ENCODE measurements at regions not wholly inside any gene's neighbourhood (a gene's known extent, or its start where the extent isn't known, plus 50 kb on each side); places are given as distances from the start of the nearest gene placed in this dataset.

DNA sequence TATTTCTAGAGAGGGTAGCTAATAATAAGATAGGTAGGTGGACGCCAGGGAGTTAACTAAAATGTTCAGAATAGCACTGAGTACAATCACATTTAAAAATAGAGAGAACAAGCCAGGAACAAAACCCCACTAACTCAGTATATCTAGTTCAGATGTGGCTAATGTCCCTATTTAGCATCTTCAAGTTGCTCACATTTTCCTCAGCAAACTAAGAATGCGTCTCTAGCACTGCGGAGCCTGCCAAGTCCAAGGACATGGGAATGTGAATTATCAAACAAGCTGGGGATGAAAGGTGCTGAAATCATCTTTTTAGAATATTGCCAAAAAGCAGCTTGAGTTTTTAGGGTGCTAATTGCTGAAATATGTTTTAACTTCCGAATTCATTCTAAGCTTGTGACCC is 398.5 kb upstream of the FIGN start:
- Mint-ChIP-seq H3K4me1 (ENCODE audit: low read depth in 2 of 2) (no peaks in the 10 kb centered on the region), H3K27ac (no peak overlapping the region), H3K27me3 (no peaks in the 10 kb centered on the region), H3K9me3 (peaks cover 7% of the 10 kb centered on the region), H3K36me3 (no peaks in the 10 kb centered on the region), H3K4me3 (no peak overlapping the region)
- ATAC-seq (no peak), DNase-seq (ENCODE audit: low spot score) (no peak)

DNA sequence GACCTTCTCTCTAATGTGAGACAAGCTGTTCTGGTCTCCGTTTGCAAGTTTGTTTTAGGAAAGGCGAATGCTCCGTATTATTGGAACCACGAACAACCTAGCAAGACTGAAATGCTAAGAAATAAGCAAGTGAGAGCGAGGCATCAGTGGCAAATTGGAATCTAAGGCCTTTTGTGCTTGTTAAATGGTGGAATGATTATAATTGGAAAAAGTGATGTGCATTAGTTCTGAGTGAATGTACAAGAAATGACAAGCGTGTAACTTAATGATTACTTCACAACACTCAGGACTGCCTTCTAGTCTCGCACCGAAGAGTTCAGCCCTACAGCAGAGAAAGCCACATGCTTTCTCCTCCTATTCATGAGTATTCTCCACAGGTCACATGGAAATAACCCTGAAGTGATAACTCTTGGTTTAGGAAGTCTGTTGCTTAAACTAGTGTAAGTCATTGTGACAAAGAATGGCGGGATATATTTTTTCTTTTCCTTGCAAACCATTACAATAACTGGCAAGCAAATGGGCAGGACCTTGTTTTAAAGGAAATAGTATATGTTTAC is 392.2 kb upstream of the FIGN start:
- H3K27ac Mint-ChIP-seq = no peak overlapping the region
- no peaks in the 10 kb centered on the region for H3K27me3 Mint-ChIP-seq
- no peaks in the 10 kb centered on the region for H3K4me1 Mint-ChIP-seq (ENCODE audit: low read depth in 2 of 2)
- no peak overlapping the region for H3K4me3 Mint-ChIP-seq
- H3K36me3 Mint-ChIP-seq = no peaks in the 10 kb centered on the region
- H3K9me3 Mint-ChIP-seq = peaks cover 4% of the 10 kb centered on the region
- ATAC-seq (no peak), DNase-seq (ENCODE audit: low spot score) (no peak)

DNA sequence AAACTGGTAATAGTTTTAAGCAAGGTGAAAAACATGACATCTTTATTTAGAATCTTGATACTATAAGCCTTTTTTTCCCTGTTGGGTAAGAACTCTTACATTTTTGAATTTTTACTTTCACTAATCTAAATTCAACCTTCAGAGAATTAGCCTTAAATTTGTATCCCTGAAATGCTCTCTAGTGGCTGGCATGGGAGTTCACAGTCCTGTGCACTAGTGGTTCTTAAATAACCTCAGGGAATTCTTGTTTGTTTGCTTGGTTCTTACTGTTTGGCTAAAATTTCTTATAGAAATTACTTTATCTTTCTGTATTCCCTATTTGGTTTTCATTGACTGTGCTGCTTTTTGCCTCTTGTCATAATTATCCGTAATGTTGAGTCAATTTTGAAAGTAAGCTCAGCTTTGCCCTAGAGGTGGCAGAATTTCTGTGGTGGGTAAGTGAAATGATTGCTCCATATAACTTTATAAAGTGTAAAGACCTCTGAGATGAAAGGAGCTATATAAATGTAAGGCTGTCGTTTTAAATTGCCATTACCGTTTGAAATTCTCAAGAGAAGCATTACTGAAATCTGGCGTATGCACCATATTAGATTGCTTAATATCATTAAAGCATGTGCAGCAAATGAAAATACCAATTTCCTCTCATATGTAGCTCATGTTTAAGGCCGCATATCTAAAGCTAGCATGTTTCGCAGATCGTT is 391.3 kb upstream of the FIGN start:
- Mint-ChIP-seq H3K36me3 (no peaks in the 10 kb centered on the region), H3K4me3 (no peak overlapping the region), H3K4me1 (ENCODE audit: low read depth in 2 of 2) (no peaks in the 10 kb centered on the region), H3K27ac (no peak overlapping the region), H3K27me3 (no peaks in the 10 kb centered on the region), H3K9me3 (no peaks in the 10 kb centered on the region)
- ATAC-seq (no peak), DNase-seq (ENCODE audit: low spot score) (no peak)

DNA sequence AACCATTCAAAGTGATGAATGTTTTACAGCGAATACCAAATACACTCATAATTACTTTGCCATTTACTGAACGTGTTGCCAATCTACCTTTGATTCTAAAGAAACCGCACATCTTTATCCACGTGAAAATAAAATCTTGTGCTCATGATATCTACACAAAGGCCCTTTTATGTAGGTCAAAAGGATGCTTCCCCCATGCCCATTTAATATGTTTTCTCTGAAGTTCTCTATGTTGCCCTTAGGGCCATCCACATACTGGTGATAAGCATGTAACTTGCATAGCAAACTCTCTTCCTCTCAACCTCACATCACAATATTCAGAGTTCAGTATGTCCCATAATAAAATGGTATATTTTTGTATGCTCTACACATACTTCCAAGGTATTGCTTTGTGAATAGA is 380.0 kb upstream of the FIGN start:
- Mint-ChIP-seq H3K27ac (no peak overlapping the region), H3K9me3 (peaks cover 12% of the 10 kb centered on the region), H3K27me3 (no peaks in the 10 kb centered on the region), H3K36me3 (no peaks in the 10 kb centered on the region), H3K4me3 (no peak overlapping the region), H3K4me1 (ENCODE audit: low read depth in 2 of 2) (no peaks in the 10 kb centered on the region)
- DNase-seq (ENCODE audit: low spot score) (no peak), ATAC-seq (no peak)

DNA sequence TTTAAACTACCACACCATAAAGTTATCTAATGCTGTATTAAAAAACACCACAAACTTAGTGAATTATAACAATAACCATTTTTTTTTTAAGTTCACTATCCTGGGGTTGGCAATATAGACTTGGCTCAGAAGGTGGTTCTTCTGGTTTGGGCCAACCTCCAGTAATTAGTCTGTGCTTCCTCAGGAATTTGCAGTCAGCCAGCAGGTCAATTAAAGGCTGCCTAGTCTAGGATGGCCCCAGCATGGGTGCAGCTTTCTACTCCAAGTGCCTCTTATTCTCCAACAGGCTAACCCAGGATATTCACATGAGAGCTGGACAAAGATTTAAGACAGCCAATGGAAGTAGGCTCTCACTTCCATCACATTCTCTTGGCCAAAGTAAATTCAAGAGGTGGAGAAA is 379.1 kb upstream of the FIGN start:
- Mint-ChIP-seq H3K9me3 (peaks cover 9% of the 10 kb centered on the region), H3K36me3 (no peaks in the 10 kb centered on the region), H3K27ac (no peak overlapping the region), H3K27me3 (no peaks in the 10 kb centered on the region), H3K4me3 (no peak overlapping the region), H3K4me1 (ENCODE audit: low read depth in 2 of 2) (no peaks in the 10 kb centered on the region)
- DNase-seq (ENCODE audit: low spot score) = no peak
- no peak for ATAC-seq

DNA sequence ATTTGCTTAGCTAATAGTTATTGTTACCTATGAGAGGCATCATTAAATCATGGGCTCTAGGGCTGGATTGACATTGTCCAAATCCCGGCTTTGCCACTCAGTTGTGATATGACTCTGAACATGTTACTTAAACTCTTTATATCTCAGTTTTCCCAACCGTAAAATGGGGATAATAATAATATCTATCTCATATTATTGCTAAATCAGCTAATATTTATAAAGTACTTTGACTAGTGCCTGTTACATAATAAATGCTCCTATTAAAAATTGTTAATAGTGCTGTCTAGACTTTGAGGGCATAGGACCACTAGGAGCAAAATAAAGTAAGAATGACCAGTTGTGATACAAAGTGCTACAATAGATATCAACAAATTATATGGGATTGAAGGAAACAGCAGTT is 376.3 kb upstream of the FIGN start:
- H3K27me3 Mint-ChIP-seq = no peaks in the 10 kb centered on the region
- no peaks in the 10 kb centered on the region for H3K4me1 Mint-ChIP-seq (ENCODE audit: low read depth in 2 of 2)
- DNase-seq (ENCODE audit: low spot score) = no peak
- ATAC-seq = no peak
- H3K36me3 Mint-ChIP-seq = no peaks in the 10 kb centered on the region
- no peak overlapping the region for H3K27ac Mint-ChIP-seq
- H3K9me3 Mint-ChIP-seq = peaks cover 3% of the 10 kb centered on the region
- H3K4me3 Mint-ChIP-seq = no peak overlapping the region

DNA sequence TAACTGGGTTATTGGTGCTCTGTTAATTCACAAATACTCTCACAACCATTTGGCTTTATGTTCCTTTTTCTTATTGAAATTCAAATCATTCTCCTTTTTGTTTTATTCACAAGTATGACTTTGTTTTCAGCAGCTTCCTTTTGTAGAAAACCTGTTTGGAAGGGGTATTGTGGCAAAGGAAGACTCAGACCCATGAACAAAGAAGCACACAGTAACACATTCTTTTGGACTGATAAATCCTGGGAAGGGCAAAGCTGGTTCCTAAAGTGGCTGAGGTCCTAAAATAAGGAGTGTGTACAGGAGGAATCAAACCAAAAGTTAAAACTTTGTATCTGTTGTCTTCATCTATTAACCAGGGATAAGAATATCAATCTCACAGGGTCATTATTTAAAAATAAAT is 374.7 kb upstream of the FIGN start:
- Mint-ChIP-seq H3K9me3 (peaks cover 7% of the 10 kb centered on the region), H3K4me3 (no peak overlapping the region), H3K4me1 (ENCODE audit: low read depth in 2 of 2) (no peaks in the 10 kb centered on the region), H3K27me3 (no peaks in the 10 kb centered on the region), H3K27ac (no peak overlapping the region), H3K36me3 (no peaks in the 10 kb centered on the region)
- no peak for ATAC-seq
- no peak for DNase-seq (ENCODE audit: low spot score)

DNA sequence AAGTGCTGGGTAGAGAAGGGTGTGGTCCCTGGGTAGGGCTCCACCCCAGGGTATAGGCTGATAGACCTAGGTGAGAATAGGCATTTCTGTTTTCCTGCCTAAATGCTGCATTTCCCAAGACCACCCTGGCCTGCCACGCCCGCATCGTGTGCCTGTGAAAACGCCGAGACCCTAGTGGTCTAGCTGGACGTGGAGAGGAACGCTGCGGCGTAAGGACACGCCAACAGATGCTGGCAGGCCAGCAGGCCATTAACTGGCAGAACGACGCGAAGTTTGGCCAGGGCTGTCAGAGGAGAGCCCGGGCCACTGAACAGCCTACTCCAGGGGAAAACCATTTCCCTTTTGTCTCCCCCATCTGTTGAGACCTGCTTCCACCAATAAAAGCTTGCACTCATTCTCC is 373.2 kb upstream of the FIGN start:
- H3K36me3 Mint-ChIP-seq = no peaks in the 10 kb centered on the region
- ATAC-seq (no peak), DNase-seq (ENCODE audit: low spot score) (no peak)
- no peak overlapping the region for H3K27ac Mint-ChIP-seq
- H3K27me3 Mint-ChIP-seq = no peaks in the 10 kb centered on the region
- H3K9me3 Mint-ChIP-seq = peaks cover 12% of the 10 kb centered on the region
- no peak overlapping the region for H3K4me3 Mint-ChIP-seq
- H3K4me1 Mint-ChIP-seq (ENCODE audit: low read depth in 2 of 2) = no peaks in the 10 kb centered on the region

DNA sequence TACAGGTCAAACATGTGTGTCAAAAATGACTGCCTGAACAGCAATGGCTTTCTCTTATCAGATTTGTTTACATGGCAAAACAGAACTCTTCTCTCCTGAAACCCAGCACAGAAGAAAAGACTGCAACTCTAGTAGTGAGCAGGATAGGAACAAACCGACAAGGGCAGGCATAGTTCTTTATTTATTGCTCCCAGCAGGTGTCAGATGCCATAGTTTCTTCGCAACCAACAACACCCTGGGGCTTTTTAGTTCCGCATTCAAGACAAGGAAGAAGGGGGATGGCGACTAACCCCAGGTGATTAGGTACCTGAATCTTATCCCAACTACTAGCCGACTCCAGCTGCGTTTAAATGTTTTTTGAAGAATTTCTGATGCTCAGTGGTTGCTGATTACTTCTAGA is 367.5 kb upstream of the FIGN start:
- H3K4me1 Mint-ChIP-seq (ENCODE audit: low read depth in 2 of 2) = no peaks in the 10 kb centered on the region
- no peak overlapping the region for H3K27ac Mint-ChIP-seq
- peaks cover 16% of the 10 kb centered on the region for H3K9me3 Mint-ChIP-seq
- peaks cover 11% of the 10 kb centered on the region for H3K36me3 Mint-ChIP-seq
- H3K27me3 Mint-ChIP-seq = no peaks in the 10 kb centered on the region
- ATAC-seq (no peak), DNase-seq (ENCODE audit: low spot score) (no peak)
- H3K4me3 Mint-ChIP-seq = no peak overlapping the region

DNA sequence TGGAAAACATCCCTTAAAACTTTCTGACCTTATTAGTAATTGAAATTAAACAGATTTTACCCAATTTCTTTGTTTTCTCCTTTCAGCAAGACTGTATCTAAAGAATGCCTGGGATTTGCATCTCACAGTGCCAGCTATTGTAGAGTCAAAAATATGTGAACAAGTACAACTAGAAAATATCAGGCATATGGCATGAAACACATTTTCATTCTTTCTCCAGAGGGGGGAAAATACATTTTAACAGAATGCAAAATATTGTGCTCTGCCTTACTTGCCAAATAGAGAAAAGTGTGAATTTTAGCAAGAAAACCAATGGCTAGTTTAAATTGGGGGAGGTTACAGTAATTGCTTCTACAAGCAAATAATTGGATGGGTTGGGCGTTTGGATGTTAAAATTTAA is 366.6 kb upstream of the FIGN start:
- no peak overlapping the region for H3K27ac Mint-ChIP-seq

DNA sequence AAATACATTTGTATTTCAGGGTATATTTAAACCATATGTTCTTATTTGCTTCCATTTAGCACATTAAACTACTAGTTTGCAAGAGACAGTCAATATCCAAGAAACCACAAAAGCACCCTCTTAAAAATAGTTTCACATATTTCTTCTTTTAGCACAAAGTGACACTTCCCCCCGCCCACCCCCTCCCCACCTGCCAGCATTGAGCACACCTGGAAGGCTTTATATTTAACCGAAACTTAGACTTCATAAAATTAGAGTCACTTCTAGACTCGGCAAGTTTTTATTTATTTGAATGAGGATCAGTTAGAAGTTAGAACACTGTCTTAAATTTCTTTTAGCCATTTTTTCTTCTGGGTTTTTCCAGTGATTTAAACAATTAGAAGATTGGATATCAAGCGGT is 355.9 kb upstream of the FIGN start:
- peaks cover 4% of the 10 kb centered on the region for H3K36me3 Mint-ChIP-seq
- no peak for DNase-seq (ENCODE audit: low spot score)
- ATAC-seq = no peak
- H3K27ac Mint-ChIP-seq = no peak overlapping the region
- H3K27me3 Mint-ChIP-seq = no peaks in the 10 kb centered on the region
- H3K4me3 Mint-ChIP-seq = no peak overlapping the region
- no peaks in the 10 kb centered on the region for H3K4me1 Mint-ChIP-seq (ENCODE audit: low read depth in 2 of 2)
- H3K9me3 Mint-ChIP-seq = peaks cover 9% of the 10 kb centered on the region

More for the DNA sequence above, 366.6 kb upstream of the FIGN start:
- Mint-ChIP-seq H3K9me3 (peaks cover 16% of the 10 kb centered on the region), H3K4me1 (ENCODE audit: low read depth in 2 of 2) (no peaks in the 10 kb centered on the region), H3K27me3 (no peaks in the 10 kb centered on the region), H3K4me3 (no peak overlapping the region), H3K36me3 (peaks cover 11% of the 10 kb centered on the region)
- no peak for ATAC-seq
- no peak for DNase-seq (ENCODE audit: low spot score)

DNA sequence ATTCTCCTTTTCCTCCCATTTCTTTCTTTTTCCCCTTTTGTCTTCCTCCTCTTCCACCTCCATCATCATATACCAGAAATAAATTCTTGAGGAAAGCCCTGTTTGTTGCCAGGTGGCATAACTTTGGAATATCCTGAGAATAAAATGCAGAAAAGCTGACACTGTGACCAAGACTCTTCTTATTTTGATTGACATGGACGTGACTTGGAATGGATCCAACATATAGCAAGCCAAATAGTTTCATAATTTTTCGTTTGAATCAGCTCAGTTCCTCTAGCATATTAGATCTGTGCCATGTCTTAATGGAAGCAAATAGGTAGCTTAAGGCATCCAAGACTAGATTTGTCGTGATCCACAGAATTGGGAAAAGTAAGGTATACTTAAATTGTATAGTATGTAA is 354.7 kb upstream of the FIGN start:
- ATAC-seq (no peak), DNase-seq (ENCODE audit: low spot score) (no peak)
- Mint-ChIP-seq H3K9me3 (peaks cover 9% of the 10 kb centered on the region), H3K27me3 (no peaks in the 10 kb centered on the region), H3K36me3 (peaks cover 4% of the 10 kb centered on the region), H3K4me1 (ENCODE audit: low read depth in 2 of 2) (no peaks in the 10 kb centered on the region), H3K27ac (no peak overlapping the region), H3K4me3 (no peak overlapping the region)

DNA sequence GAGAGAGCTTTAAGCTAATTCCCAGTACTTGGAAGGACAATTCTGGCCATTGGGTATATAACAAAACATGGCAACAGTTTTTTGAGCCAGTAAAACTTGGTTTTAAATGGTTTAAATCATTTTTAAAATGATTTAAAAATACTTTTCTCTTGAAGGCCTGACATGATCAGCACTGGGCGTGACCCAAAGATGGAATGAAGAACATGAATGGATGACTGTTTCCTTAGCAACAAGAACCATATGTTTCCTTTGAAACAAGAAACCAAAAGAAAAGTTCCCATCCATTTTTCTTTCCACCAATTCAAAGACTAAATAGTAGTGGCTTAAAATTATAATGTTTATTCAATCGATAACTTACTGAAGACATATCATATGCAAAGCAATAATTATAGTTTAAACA is 348.3 kb upstream of the FIGN start:
- DNase-seq (ENCODE audit: low spot score) = no peak
- ATAC-seq = no peak
- Mint-ChIP-seq H3K27me3 (no peaks in the 10 kb centered on the region), H3K9me3 (peaks cover 7% of the 10 kb centered on the region), H3K27ac (no peak overlapping the region), H3K4me1 (ENCODE audit: low read depth in 2 of 2) (no peaks in the 10 kb centered on the region), H3K4me3 (no peak overlapping the region), H3K36me3 (no peaks in the 10 kb centered on the region)

DNA sequence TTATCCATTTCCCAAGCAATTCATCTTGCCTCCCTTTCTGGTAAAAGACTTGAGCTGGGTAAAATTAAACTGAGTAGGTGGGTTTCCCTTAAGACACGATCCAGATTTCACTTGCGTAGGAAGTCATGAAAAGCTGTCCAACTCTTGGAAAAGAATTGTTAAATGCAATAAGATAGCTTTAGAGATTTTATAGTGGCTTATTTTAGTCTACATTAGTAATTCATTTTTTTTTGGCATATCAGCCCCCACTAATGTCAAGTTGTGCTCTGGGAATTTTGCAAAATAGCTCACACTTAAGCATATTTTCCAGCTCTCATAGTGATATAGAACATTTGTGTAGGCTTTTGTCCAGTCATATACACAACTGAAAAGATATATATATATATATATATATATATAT is 344.7 kb upstream of the FIGN start:
- H3K4me1 Mint-ChIP-seq (ENCODE audit: low read depth in 2 of 2) = no peaks in the 10 kb centered on the region
- no peak for DNase-seq (ENCODE audit: low spot score)
- no peak overlapping the region for H3K4me3 Mint-ChIP-seq
- H3K9me3 Mint-ChIP-seq = peaks cover 12% of the 10 kb centered on the region
- no peaks in the 10 kb centered on the region for H3K36me3 Mint-ChIP-seq
- ATAC-seq = no peak
- no peaks in the 10 kb centered on the region for H3K27me3 Mint-ChIP-seq
- H3K27ac Mint-ChIP-seq = no peak overlapping the region

DNA sequence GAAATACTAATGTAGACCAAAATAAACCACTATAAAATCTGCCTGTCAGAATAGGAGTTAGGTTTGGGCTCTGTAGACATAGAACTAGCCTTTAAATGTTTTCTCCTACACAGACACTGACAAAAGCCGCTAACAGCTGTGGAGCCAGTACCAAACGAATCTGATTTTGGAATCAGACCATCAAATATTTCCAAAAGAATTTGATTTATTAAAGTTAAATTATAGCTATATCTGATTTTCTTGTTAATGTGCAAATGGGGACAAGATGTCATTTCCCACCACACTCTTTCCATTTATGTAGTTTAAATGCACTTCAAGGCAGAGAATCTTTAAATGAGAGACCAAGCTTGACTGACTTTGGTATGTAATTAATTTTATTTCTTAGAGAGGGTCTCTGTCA is 343.4 kb upstream of the FIGN start:
- Mint-ChIP-seq H3K4me3 (no peak overlapping the region), H3K27me3 (no peaks in the 10 kb centered on the region), H3K9me3 (peaks cover 9% of the 10 kb centered on the region), H3K4me1 (ENCODE audit: low read depth in 2 of 2) (no peaks in the 10 kb centered on the region), H3K36me3 (no peaks in the 10 kb centered on the region), H3K27ac (no peak overlapping the region)
- no peak for ATAC-seq
- no peak for DNase-seq (ENCODE audit: low spot score)

All from natural killer cell treated with Interleukin-12 subunit alpha and Interleukin-12 subunit beta and Interleukin-15 and Interleukin-18, amount 100 ng/mL, for 72 hours (primary cell).